ENCODE measurements at regions not wholly inside any gene's neighbourhood (a gene's known extent, or its start where the extent isn't known, plus 50 kb on each side); places are given as distances from the start of the nearest gene placed in this dataset.
"Not testable (repeated sequence)": the region's sequence is repeated elsewhere in the genome, so short reads cannot be mapped to it uniquely, and the experiment has no call there.

DNA sequence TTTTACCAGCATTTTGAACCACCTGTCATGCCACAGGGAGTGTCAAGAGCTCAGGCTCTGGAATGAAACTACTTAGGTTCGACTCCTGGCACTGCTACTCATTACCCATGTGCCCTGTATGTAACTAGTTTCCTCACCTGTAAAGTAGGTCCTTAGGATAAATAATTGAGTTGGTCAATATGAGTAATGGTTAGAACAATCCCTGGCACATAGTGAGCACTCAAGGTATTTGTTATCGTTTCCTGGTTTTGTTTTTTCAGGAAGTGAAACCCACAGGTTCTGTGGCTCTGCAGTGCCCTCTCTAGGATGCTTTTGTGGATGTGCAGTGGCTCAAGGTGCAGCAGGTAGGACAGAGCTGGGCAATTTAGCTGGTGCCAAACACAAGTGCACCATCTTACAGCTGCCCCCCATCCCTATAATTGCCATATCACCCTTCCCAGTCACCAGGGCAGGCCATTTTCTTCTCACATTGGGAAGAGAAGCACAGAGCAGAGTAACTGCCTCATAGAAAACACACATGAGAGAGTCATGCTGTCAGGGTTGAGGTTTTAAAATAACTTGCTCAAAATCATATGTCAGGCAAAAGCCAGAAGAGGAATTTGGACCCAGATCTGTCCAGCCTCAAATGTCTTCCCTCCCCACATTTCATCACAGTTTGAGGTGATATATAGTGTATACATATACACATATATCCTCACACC lies 297.5 kb downstream of the RPAP3 start:
- DNase-seq, result no peak

DNA sequence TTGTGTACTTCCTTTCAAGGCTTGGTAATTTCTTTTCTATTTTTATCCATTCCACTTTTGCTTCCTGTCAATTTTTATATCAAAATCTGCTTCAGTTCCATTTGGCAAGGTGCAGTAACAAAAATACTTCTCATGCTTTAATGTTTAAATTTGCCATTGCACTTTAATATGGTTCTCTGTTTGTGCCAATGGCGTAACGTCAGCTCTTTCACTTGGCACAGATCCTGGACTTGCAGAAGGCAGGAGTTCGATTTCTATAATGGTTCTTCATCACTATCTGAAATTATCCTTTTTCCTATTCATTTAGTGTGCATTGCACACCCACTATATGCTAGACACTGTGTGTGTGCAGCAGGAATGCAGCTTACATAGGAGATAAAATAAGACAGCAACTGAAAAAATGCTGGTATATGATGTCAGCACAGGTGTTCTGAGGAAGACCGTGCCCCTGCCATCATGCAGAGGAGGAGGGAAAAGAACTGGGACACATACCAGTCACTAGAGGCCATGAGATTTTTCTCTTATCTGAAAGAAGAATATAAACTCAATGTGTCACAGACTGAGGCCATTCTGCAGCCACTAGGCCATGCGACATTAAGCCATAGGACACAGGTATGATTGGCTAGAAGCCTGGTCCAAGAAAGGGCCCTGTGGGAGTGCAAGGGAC lies 298.2 kb downstream of the RPAP3 start:
- DNase-seq, result no peak

DNA sequence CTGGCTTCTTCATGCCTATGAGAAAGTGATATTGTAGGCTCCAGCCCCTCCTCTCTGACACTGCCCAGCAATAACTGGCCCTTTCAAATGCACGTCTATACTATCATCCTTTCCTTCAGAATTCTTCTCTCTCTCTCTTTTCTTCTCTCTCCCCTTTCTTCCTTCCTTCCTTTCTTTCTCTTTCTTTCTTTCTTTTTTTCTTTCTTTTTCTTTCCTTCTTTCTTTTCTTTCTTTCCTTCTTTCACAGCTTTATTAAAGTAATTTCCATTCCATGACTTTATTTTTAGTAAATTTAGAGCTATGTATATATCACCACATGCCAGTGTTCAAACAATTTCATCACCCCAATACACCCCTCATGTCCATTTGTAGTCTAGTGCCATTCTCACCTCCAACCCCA lies 302.1 kb downstream of the RPAP3 start:
- no peak for DNase-seq

DNA sequence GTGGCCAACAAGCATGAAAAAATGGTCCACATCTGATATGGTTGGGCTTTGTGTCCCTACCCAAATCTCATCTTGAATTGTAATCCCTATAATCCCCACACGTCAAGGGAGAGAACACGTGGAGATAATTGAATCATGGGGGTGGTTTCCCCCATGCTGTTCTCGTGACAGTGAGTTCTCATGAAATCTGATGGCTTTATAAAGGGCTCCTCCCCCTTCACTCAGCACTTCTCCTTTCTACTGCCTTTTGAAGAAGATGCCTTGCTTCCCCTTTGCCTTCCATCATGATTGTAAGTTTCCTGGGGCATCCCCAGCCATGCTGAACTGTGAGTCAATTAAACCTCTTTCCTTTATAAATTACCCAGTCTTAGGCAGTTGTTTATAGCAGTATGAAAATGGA lies 304.6 kb downstream of the RPAP3 start:
- DNase-seq, result not testable (repeated sequence)

DNA sequence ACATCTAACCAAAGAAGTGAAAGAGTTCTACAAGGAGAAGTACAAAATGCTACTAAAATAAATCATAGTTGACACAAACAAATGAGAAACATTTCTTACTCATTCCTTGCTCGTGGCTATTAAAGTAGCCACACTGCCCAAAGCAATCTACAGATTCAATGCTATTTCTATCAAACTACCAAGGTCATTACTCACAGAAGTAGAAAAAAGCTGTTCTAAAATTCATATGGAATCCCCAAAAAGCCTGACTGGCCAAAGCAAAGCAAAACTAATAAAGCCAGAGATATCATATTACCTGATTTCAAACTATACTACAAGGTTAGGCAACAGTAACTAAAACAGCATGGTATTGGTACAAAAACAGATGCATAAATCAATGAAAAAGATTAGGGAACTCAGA lies 305.6 kb downstream of the RPAP3 start:
- no peak for DNase-seq

DNA sequence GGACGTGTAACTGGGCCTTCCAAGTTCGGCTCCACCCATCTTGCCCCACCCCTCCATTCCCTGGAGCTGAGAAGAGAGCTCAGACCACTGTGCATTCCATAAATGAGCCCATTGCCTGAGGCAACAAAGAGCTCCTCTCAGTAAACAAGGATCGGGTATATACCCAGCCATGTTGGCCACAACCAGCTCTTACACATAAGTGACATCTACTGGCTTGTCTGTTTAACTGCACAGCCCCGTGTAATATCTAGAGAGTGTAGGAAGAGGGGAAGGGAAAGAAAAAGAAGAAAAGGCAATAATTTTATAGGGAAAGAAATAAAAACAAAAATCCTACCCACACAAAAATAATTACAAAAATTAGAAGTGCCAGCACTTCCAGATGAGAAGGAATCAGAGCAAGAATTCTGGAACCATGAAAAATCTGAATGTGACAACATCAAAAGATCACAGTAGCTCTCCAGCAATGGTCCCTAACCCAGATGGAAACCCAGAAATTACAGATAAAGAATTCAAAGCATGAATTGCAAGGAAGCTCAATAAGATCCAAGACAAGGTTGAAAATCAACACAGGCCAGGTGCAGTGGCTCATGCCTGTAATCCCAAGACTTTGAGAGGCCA lies 308.1 kb downstream of the RPAP3 start:
- DNase-seq, result peak; percentile 36

DNA sequence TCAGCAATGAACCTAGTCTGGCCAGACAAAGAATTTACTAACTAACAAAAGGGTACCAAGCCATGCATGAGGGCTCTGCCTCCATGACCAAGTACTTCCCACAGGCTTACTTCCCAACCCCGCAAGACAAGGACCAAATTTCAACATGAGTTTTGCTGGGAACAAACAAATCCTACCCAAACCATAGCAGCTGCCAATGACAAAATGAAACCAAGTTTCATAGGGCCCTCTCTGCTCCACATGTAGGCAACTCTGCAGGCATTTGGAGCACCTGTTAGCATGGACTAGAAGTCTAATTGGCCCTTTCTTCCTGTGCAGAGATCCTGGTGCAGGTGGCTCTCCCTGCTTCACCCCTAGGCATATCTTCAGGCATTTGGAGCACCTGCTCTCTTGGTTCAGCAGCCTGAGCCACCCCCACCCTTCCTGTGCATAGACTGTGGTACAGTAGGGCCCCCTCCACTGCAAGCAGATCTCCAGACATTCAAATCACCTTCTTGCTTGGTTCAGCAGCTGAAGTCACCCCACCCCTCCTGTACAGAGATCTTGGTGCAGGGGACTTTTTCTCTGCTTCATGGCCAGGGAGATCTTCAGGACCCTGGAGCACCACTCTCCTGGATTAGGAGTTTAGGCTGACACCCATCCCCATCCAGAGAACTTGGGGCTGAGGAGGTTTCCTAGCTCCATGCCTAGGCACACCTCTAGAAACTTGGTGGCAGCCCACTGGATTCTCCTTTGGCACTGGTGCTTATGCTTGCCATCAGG lies 308.7 kb downstream of the RPAP3 start:
- no peak for DNase-seq

DNA sequence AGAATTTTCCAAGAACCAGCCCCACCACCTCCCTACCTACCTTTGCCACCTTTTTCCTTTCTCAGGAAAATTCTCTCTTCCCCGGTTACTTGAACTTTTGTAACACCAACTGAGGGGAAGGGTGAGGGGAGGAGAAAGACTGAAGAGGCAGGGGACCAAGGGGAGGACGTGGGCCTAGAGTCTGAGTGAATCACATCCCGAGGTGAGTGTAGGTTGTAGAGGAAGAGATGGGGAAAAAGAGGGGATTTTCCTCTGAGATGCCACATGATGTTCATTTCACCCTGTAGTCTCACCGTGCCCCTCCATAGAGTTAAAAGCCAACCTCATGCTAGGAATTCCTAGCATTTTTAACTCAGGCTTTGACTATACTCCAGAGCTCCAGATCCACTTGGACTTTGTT lies 311.8 kb downstream of the RPAP3 start:
- DNase-seq, result peak; percentile 44

DNA sequence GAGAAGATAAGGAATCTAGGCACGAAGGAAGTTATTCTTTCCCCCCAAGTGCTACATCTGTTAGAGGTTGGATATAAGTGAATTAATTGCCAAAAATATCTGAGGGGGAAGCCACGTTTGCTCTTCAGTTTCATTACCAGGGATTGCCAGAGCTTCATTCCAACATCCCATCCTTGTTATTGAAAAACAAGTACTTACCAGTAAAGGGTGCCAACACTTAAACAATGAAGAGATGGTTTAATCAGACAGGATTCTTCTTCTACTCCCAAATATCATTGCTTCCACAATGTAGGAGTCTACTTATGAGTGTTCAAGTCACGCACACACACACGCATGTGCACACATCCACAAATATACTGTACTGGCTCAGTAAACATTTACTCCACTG lies 312.4 kb downstream of the RPAP3 start:
- no peak for DNase-seq

DNA sequence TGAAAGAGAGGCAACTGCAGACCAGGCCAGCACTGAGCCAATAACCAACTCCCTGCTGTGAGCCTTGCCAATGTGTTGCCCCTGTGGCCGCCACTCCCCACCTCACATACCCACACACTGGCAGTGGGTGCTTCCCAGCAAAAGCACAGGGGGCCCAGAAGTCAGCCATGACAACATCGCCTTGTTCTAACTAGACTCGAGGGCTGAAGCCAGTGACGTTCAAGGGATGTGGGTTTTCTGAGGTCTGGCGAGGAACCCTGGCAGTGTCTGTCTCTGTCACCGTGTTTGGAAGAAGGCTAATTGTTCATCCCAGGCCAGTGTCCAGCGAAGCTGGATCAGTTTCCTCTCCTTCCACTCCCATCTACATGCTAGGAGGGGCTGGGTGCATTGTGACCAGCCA lies 311.8 kb upstream of the AMIGO2 start:
- peak; percentile 61 for DNase-seq

DNA sequence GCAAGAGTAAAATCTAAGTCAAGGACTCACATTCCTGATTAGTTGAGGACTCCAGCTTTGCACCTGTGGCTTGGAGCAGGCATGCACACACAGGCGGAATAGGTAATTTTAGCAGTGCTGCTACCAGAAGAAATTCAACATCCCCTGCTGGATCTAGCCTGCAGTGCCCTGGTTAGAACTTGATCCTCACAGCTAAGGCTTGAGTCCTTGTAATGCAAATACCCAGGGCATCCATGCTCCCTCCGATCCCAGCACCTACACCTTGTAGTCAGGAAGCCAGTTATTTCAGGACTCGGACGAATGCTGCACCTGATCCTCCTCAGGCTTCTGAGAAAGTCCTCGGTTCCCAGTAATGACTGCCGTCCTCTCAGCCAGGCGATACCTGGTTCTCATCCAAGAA lies 309.0 kb upstream of the AMIGO2 start:
- DNase-seq, result no peak

DNA sequence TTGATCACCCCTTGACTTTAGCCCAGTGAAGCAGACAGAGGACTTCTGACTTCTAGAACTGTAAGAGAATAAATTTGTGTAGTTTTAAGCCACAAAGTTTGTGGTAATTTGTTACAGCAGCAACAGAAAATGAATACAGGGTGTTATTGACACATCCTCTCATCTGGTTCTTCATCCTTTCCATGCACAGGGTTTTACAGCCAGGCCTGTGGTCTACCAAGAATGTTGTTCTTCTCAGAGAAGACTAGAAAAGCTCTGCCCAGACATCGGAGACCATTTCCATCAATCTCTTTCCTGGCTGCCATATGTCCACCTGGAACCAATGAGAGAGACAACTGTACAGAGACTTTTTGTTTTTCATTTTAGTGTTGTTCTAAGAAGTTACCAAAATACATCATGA lies 308.2 kb upstream of the AMIGO2 start:
- DNase-seq, result no peak

DNA sequence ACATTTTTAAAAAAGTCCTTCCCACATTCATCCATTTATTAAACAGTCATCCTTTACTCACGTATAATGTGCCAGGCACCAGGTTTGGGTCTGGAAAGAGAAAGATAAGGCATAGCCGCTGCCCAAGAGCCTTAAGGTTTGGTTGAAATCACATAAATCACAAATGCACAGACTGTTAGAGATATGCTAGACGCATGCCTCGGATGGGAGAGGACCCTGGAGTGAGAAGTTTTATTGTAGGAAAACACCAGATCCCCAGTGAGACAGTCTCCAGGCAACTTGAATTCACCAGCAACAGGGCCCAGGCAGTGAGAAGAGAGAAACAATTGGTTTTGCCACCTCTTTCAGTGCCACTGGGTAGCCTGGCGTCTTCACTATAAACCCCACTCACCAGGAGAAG lies 305.9 kb upstream of the AMIGO2 start:
- DNase-seq, result no peak

DNA sequence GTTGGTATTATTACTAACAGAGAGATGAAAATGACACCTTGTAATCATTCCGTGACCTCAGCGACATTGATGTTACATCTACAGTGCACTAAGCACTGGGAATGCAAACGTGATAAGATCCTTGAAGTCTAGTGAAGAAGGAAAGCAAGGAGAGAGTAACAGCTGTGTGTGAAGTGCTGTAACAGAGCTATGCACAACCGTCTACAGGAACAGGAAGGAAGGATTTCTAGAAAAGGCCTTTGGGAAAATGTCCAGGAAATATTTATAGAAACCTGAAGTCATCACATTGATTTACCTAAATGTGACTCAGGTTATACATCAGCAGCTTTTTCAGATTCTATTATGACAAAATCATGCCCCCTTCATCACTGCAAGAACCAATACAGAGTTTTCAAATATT lies 304.2 kb upstream of the AMIGO2 start:
- DNase-seq, result no peak

DNA sequence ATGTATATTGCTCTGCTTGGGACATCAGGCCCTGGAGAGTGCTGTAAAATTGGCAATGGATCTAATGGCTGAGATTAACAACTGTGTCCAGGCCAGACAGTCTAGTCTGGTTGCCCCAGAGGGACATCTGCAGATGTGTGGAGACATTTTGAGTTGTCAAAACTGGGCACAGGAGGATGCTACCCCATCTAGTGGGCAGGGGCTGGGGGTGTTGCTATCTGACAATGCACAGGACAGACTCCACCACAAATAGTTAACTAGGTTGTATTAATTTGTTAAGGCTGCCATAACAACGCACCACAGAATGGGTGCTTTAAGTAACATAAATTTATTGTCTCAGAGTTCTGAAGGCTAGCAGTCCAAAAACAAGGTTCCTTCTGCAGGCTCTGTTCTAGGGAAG lies 302.5 kb upstream of the AMIGO2 start:
- DNase-seq, result no peak

DNA sequence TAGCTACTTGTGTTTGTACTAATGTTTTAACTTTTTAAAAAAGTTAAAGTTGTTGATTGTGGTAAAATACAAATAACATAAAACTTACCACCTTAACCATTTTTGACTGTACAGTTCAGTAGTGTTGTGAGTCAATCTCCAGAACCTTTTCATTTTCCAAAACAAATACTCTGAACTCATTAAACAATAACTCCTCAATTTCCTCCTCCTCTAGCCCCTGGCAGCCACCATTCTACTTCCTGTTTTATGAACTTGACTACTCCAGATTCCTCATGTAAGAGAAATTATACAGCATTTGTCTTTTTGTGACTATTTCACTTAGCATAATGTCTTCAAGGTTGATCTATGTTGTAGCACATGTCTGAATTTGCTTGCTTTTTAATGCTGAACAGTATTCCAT lies 299.1 kb upstream of the AMIGO2 start:
- no peak for DNase-seq

DNA sequence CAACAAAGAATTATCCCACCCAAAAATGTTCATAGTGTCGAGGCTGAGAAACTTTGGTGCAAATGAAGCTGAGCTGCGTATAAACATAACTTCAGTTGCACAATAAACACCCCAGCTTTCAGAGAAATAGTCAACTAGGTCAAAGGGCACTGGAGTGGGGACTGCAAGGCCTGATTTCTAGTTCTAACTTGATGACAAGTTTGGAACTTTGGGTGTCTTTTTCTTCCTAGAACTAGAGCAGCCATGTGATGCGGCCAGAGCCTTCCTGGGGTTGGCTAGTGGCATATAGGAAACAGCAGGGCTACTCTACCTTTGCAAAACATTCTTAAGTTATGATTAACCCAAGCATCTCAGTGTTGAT lies 298.4 kb upstream of the AMIGO2 start:
- no peak for DNase-seq

DNA sequence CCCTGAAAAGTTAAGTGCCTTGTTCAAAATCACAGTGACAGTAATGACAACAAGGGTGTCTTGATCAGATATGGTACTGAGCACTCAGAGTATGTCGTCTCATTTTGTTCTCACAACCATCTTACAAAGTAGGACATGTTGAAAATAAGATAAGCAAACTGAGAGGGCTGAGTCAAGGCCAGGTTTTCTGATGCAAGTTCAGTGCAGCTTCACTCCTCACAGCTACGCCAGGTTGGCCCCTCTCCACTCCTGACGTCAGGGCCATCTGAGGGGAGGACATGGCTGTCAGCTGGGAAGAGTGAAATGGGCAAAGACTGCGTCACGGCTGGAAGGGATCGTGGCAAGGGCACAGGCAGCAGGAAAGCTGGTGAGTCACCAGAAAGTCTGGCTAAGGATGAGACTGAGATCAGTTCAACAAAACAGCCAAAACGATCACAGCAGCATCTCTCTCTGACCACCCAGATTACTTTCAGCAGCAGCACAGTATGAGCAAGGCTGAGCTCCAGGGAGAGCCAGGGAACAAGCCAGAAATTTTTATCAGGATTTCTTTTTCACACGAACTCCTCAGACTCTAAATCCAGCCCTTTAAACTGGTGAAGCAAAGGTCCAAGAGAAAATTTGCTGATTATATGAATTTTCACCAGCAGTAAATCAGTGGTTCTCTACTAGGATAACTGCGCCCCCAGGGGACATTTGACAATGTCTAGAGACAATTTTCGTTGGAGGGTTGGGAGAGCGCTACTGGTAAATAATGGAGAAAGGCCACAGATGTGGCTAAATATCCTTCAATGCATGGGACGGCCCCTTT lies 297.9 kb upstream of the AMIGO2 start:
- no peak for DNase-seq

DNA sequence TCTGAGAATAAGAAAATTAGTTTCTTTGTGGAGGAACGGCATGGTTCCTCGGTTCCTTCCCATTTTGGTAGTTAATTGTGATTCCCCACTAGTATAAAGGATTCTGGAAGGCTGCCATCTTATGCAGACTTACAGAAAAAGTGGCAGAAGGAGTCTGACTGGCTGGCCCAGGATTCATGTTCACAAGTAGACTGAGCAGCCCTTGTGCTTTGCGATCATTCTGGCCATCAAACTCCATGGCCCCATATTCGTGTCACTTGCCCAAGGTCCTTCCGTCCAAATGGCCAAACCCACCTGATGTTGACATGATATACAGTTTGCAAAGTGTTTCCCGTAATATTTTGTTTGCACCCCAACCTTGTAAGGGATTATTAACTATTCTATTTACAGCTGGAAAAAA lies 297.2 kb upstream of the AMIGO2 start:
- no peak for DNase-seq

DNA sequence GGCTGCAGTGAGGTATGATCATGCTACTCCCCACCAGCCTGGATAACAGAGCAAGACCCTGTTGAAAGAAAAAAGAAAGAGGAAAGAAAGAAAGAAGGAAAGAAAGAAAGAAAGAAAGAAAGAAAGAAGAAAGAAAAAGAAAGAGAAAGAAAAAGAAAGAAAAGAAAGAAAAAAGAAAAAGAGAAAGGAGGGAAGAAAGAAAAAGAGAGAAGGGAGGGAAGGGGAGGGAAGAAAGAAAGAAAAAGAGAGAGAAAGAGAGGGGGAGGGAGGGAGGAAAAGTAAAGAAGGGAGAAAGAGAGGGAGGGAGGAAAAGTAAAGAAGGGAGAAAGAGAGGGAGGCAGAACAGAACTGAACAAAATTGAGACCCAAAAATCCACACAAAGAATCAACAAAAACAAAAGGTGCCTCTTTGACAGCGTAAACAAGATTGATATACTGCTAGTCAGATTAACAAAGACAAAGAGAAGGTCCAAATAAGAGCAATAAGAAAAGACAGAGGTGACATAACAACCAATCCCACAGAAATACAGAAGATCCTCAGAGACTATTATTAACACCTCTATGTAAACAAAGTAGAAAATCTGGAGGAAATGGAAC lies 293.9 kb upstream of the AMIGO2 start:
- DNase-seq, result no peak

DNA sequence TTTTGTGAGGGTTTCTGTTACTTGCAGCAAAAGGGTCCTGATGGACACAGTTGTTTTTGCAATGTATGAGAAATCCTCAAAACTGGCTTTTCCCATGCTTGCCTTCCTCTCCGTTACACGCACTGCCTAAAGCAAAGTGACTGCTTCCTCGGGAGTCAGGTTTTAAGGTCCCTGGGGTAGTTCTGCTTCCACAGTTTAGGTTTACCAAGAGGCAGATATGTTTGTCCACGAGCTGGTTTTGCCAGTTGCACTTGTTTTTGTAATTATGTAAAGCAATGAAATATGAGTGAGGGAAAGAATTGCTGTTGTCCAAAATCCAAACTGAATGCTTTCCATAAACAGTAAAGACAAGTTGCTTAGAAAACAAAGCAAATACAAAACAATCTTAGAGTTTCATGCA lies 290.7 kb upstream of the AMIGO2 start:
- DNase-seq, result no peak

DNA sequence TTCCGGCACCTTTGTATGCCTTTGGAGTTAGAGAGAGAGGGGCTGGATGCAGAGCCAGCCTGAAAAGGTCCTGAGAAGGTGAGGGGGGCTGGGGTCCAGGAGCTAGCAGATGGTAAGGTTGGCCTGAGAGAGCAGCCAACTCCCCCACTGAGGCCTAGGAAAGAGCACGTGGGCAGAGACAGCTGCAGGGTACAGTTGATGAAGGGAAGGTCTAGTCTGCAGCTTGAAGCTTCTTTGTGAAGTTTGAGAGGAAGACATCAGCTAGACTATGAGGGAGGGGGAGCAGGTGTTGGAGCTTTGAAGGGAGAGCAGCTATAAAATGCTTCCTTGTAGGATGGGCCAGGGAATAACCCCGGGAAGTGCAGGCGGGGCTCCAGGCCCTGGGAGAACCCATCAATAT lies 289.3 kb upstream of the AMIGO2 start:
- DNase-seq, result no peak

All from activated naive CD4-positive, alpha-beta T cell treated with Interleukin-2 at 50 U/mL for 16 hours (primary cell).